HG02798 (cell line): ENCODE measurements at regions not wholly inside any gene's neighbourhood (a gene's known extent, or its start where the extent isn't known, plus 50 kb on each side); places are given as distances from the start of the nearest gene placed in this dataset.

Experiments
- ATAC-seq: cut with Tn5 transposase; IDR thresholded peaks from one replicate; pipeline ENCODE4 v1.9.1; 2021; ENCODE audit warnings: mild to moderate bottlenecking; ENCODE audit not compliant: unreplicated experiment, poor library complexity

- ATAC-seq, result no peak
Measured at GRCh38 chr4:84046551-84046950, 452.5 kb downstream of the NKX6-1 start.

- no peak for ATAC-seq
Measured at GRCh38 chr4:84041426-84041825, 457.7 kb downstream of the NKX6-1 start.

- ATAC-seq, result no peak
Measured at GRCh38 chr4:84035568-84035967, 463.5 kb downstream of the NKX6-1 start.

GRCh38 chr4:84032372-84032771 is 466.7 kb downstream of the NKX6-1 start:
- peak; percentile 83 for ATAC-seq

- ATAC-seq, result peak; percentile 54
Measured at GRCh38 chr4:84031401-84031800, 467.7 kb downstream of the NKX6-1 start.

GRCh38 chr4:84028340-84028739 is 470.8 kb downstream of the NKX6-1 start:
- ATAC-seq, result no peak

- ATAC-seq, result no peak
Measured at GRCh38 chr4:84024405-84024804, 474.7 kb downstream of the NKX6-1 start.

GRCh38 chr4:84022564-84022963 is 476.5 kb downstream of the NKX6-1 start:
- no peak for ATAC-seq

- no peak for ATAC-seq
Measured at GRCh38 chr4:84019626-84020025, 479.5 kb downstream of the NKX6-1 start.

GRCh38 chr4:84003046-84003445 is 467.1 kb downstream of the GPAT3 start:
- no peak for ATAC-seq

GRCh38 chr4:84001876-84002569 is 466.1 kb downstream of the GPAT3 start:
- ATAC-seq, result no peak

GRCh38 chr4:83996254-83996653 is 460.3 kb downstream of the GPAT3 start:
- ATAC-seq, result no peak

GRCh38 chr4:83993774-83994173 is 457.9 kb downstream of the GPAT3 start:
- peak; percentile 37 for ATAC-seq

- ATAC-seq, result no peak
Measured at GRCh38 chr4:83989835-83990234, 453.9 kb downstream of the GPAT3 start.

GRCh38 chr4:83981156-83981555 is 445.2 kb downstream of the GPAT3 start:
- ATAC-seq, result no peak

GRCh38 chr4:83979773-83980172 is 443.9 kb downstream of the GPAT3 start:
- no peak for ATAC-seq

GRCh38 chr4:83974111-83974780 is 438.3 kb downstream of the GPAT3 start:
- no peak for ATAC-seq

- no peak for ATAC-seq
Measured at GRCh38 chr4:83964996-83965541, 429.2 kb downstream of the GPAT3 start.

GRCh38 chr4:83962492-83962891 is 426.6 kb downstream of the GPAT3 start:
- ATAC-seq, result no peak

- no peak for ATAC-seq
Measured at GRCh38 chr4:83961575-83961974, 425.7 kb downstream of the GPAT3 start.

GRCh38 chr4:83959160-83959559 is 423.3 kb downstream of the GPAT3 start:
- ATAC-seq, result no peak

- no peak for ATAC-seq
Measured at GRCh38 chr4:83947830-83948193, 411.9 kb downstream of the GPAT3 start.
